Mesothelial cell of epicardium (in vitro differentiated cells): ENCODE measurements at regions not wholly inside any gene's neighbourhood (a gene's known extent, or its start where the extent isn't known, plus 50 kb on each side); places are given as distances from the start of the nearest gene placed in this dataset.

ENCODE experiments used
- DNase-seq, 2 experiments: peaks; one replicate each; pipeline ENCODE4 v3.0.0; 2021; ENCODE audit warnings: low spot score in 2 of 2; ENCODE audit not compliant: unreplicated experiment in 2 of 2
- H3K27ac Mint-ChIP-seq: 2 replicates; pipeline ENCODE4 v1.8.0; 2021; ENCODE audit warnings: mixed read lengths
- H3K27me3 Mint-ChIP-seq: 2 replicates; pipeline ENCODE4 v1.8.0; 2021; ENCODE audit warnings: low read depth, mixed read lengths
- H3K36me3 Mint-ChIP-seq: 2 replicates; pipeline ENCODE4 v1.8.0; 2021; ENCODE audit warnings: mixed read lengths
- H3K4me1 Mint-ChIP-seq: 2 replicates; pipeline ENCODE4 v1.8.0; 2021; ENCODE audit warnings: mixed read lengths
- H3K4me3 Mint-ChIP-seq: 2 replicates; pipeline ENCODE4 v1.8.0; 2021; ENCODE audit warnings: mild to moderate bottlenecking, moderate library complexity, mixed read lengths
- H3K9me3 Mint-ChIP-seq: 2 replicates; pipeline ENCODE4 v1.8.0; 2021; ENCODE audit warnings: mixed read lengths
- TF ChIP-seq, protein P1 (sequence below): fragments of 200-600 bp; sonication (generic); IDR thresholded peaks from one replicate; pipeline ENCODE4 v1.5.0; 2021; ENCODE audit warnings: antibody characterized with exemption; ENCODE audit not compliant: unreplicated experiment

DNA sequence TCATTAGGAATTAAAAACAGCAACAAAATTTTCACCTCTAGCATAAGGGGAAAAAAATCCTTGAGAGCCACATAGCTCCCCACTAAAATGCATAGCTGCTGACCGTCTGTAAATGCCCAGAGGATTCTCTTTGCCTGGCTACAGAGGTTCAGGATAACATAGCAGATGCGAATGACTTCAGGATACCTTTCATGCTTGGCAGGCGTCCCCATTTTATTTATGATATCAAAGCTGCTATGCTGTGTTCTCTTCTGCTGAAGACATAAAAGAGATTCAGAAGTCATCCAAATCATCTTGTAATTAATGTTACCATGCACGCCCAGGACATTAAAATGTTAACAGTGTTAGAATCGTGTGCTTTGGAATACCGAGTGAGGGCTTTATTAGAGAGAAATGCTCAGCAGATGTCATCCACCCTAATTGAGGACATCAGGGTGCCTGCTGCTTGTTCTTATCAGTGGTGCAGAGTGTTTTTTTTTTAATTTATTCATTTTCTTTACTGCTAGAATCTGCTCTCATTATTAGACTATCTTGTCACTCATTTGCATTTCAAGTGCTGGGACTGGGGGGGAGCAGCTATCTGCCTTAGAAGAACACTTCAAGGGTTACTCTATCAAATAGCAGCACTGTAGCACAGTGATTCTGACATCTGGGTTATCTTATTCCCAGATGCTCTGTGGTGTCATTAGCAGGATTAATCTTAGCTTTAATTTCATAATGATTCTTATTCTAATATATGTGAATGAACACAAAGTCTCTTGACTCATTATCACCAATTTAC is 139.5 kb downstream of the ZNF326 start:
- TF ChIP-seq, protein P1, sequence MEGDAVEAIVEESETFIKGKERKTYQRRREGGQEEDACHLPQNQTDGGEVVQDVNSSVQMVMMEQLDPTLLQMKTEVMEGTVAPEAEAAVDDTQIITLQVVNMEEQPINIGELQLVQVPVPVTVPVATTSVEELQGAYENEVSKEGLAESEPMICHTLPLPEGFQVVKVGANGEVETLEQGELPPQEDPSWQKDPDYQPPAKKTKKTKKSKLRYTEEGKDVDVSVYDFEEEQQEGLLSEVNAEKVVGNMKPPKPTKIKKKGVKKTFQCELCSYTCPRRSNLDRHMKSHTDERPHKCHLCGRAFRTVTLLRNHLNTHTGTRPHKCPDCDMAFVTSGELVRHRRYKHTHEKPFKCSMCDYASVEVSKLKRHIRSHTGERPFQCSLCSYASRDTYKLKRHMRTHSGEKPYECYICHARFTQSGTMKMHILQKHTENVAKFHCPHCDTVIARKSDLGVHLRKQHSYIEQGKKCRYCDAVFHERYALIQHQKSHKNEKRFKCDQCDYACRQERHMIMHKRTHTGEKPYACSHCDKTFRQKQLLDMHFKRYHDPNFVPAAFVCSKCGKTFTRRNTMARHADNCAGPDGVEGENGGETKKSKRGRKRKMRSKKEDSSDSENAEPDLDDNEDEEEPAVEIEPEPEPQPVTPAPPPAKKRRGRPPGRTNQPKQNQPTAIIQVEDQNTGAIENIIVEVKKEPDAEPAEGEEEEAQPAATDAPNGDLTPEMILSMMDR: no peak
- no peak overlapping the region for H3K27ac Mint-ChIP-seq
- peaks cover 25% of the 10 kb centered on the region for H3K9me3 Mint-ChIP-seq
- no peak overlapping the region for H3K4me3 Mint-ChIP-seq
- no peaks in the 10 kb centered on the region for H3K4me1 Mint-ChIP-seq
- no peak for DNase-seq
- no peaks in the 10 kb centered on the region for H3K36me3 Mint-ChIP-seq
- peaks cover 39% of the 10 kb centered on the region for H3K27me3 Mint-ChIP-seq

DNA sequence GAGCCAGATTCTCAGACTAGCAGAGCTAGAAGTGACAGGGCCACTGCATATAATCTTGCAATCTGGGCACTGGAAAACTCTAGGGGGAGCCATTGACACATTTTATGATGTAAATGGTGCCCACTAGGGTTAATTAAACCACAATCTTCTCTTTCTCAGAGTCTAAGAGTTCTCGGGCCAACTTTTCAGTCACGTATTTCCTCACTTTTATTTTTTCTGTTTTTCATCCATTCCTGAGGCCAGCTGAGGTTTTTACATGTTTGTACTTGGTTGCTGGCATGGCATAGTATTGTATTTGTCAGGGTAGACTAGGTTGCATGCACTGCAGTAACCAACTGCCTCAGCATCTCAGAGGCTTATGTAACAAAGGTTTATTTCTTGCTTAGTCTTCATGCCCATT is 138.2 kb downstream of the ZNF326 start:
- no peak overlapping the region for H3K27ac Mint-ChIP-seq

GRCh38 chr1:90132306-90132705 is 137.4 kb downstream of the ZNF326 start:
- Mint-ChIP-seq H3K27ac (no peak overlapping the region), H3K4me1 (no peaks in the 10 kb centered on the region), H3K27me3 (peaks cover 47% of the 10 kb centered on the region), H3K9me3 (peaks cover 10% of the 10 kb centered on the region), H3K36me3 (no peaks in the 10 kb centered on the region), H3K4me3 (no peak overlapping the region)
- no peak for DNase-seq
- TF ChIP-seq, protein P1: no peak

More for the DNA sequence above, 138.2 kb downstream of the ZNF326 start:
- Mint-ChIP-seq H3K4me1 (no peaks in the 10 kb centered on the region), H3K36me3 (no peaks in the 10 kb centered on the region), H3K4me3 (no peak overlapping the region), H3K9me3 (peaks cover 14% of the 10 kb centered on the region), H3K27me3 (peaks cover 47% of the 10 kb centered on the region)
- TF ChIP-seq, protein P1: no peak
- no peak for DNase-seq

GRCh38 chr1:90127288-90127953 is 132.5 kb downstream of the ZNF326 start:
- Mint-ChIP-seq H3K4me1 (no peaks in the 10 kb centered on the region), H3K36me3 (no peaks in the 10 kb centered on the region), H3K27ac (no peak overlapping the region), H3K27me3 (peaks cover 54% of the 10 kb centered on the region), H3K9me3 (no peaks in the 10 kb centered on the region), H3K4me3 (no peak overlapping the region)
- no peak for DNase-seq
- TF ChIP-seq, protein P1: no peak

DNA sequence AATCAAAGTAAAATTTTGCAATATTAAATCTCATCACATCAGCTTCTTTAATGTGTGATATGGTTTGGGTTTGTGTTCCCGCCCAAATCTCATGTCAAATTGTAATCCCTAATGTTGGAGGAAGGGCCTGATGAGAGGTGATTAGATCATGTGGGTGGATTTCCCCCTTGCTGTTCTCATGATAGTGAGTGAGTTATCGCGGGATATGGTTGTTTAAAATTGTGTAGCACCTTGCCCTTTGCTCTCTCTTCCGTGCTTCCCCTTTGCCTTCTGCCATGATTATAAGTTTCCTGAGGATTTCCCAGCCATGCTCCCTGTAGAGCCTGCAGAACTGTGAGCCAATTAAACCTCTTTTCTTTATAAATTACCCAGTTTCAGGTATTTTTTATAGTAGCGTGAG is 131.9 kb downstream of the ZNF326 start:
- H3K27me3 Mint-ChIP-seq: peaks cover 50% of the 10 kb centered on the region
- no peaks in the 10 kb centered on the region for H3K4me1 Mint-ChIP-seq
- H3K9me3 Mint-ChIP-seq: no peaks in the 10 kb centered on the region
- H3K36me3 Mint-ChIP-seq: no peaks in the 10 kb centered on the region
- H3K4me3 Mint-ChIP-seq: no peak overlapping the region
- no peak for DNase-seq
- TF ChIP-seq, protein P1: no peak
- no peak overlapping the region for H3K27ac Mint-ChIP-seq
